AG04450 (cell line): ENCODE measurements at regions not wholly inside any gene's neighbourhood (a gene's known extent, or its start where the extent isn't known, plus 50 kb on each side); places are given as distances from the start of the nearest gene placed in this dataset.

ENCODE experiments used
- CTCF ChIA-PET: fragments of 300-600, 350-600 bp; formaldehyde crosslinking; extraction: SDS; loops from one replicate; lab custom pipeline; 2022; ENCODE audit warnings: antibody characterized with exemption, inconsistent platforms; lab: Charles Lee
- POLR2A ChIA-PET: fragments of 350-600 bp; formaldehyde crosslinking; extraction: SDS; loops from one replicate; lab custom pipeline; 2021; ENCODE audit warnings: antibody characterized with exemption, inconsistent platforms; lab: Yijun Ruan, JAX
- DNase-seq: peaks from one replicate; pipeline ENCODE4 v3.0.0-alpha.2; 2011; ENCODE audit warnings: low read depth, low spot score
- H3K27ac ChIP-seq: one replicate; pipeline ENCODE4 v1.5.1; 2012; ENCODE audit warnings: low read depth, low read length, control low read depth
- H3K27me3 ChIP-seq: one replicate; pipeline ENCODE4 v1.6.0; 2012; ENCODE audit warnings: low read length; ENCODE audit not compliant: control insufficient read depth, insufficient read depth
- H3K4me3 ChIP-seq: 2 replicates; pipeline ENCODE4 v1.5.1; 2011; ENCODE audit warnings: mild to moderate bottlenecking, low read depth, low read length, control low read depth
- H3K9me3 ChIP-seq: 2 replicates; pipeline ENCODE4 v1.5.1; 2012; ENCODE audit warnings: low read length; ENCODE audit not compliant: control insufficient read depth, insufficient read depth
- TF ChIP-seq, protein P1 (sequence below): IDR thresholded peaks from 2 replicates; pipeline ENCODE4 v1.5.1; 2011; ENCODE audit warnings: low read depth, low read length, control low read depth, inconsistent platforms

DNA sequence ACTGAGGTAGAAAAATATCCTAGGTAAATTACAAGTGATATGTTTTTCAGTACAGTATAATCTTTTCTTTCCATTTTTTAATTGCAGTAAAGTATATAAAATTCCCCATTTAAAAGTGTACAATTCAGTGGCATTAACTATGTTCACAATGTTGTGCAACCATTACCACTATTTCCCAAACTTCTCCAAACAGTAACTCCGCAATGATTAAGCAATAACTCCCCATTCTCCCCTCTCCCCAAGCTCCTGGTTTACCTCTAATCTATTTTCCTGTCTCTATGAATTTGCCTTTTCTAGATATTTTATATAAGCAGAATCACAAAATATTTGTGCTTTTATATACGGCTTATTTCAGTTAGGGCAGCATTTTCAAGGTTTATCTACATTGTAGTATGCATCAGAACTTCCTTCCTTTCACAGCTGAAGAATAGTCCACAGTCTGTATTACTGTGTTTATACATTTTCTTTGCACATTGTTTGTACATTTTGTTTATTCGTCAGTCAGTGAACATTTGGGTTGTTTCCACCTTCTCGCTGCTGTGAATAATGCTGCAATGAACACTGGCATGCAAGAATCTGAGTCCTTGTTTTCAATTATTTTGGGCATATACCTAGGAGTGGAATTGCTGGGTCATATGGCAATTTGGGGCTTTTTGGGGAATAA is 110.7 kb downstream of the RPL27A start:
- Histone ChIP-seq H3K27me3 (no peaks in the 10 kb centered on the region), H3K27ac (no peak overlapping the region), H3K9me3 (no peaks in the 10 kb centered on the region), H3K4me3 (no peak overlapping the region)
- TF ChIP-seq, protein P1, sequence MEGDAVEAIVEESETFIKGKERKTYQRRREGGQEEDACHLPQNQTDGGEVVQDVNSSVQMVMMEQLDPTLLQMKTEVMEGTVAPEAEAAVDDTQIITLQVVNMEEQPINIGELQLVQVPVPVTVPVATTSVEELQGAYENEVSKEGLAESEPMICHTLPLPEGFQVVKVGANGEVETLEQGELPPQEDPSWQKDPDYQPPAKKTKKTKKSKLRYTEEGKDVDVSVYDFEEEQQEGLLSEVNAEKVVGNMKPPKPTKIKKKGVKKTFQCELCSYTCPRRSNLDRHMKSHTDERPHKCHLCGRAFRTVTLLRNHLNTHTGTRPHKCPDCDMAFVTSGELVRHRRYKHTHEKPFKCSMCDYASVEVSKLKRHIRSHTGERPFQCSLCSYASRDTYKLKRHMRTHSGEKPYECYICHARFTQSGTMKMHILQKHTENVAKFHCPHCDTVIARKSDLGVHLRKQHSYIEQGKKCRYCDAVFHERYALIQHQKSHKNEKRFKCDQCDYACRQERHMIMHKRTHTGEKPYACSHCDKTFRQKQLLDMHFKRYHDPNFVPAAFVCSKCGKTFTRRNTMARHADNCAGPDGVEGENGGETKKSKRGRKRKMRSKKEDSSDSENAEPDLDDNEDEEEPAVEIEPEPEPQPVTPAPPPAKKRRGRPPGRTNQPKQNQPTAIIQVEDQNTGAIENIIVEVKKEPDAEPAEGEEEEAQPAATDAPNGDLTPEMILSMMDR = no peak
- CTCF ChIA-PET = no interaction called here
- POLR2A ChIA-PET = no interaction called here
- DNase-seq = no peak

DNA sequence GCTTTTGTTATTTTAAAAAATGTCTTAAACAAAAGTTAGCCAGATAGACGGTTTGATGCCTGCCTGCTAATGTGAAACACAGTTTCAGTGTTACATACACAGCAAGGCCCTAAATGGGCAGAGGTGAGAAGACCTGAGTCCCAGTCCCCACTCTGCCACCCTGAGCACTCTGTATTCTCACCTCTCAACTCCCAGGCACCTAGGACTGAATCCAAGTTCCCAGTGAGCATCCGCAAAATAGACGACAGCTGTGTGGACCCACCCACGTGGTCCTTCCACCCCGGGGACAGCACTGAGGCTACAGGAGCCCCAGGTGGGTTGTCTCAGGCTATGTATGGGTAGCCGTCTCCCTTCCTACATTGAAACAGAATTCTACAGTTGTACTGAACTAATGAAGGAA is 111.5 kb downstream of the RPL27A start:
- Histone ChIP-seq H3K9me3 (no peaks in the 10 kb centered on the region), H3K27ac (no peak overlapping the region), H3K4me3 (no peak overlapping the region), H3K27me3 (no peaks in the 10 kb centered on the region)
- CTCF ChIA-PET = no interaction called here
- POLR2A ChIA-PET = no interaction called here
- DNase-seq = no peak
- TF ChIP-seq, protein P1 = no peak

DNA sequence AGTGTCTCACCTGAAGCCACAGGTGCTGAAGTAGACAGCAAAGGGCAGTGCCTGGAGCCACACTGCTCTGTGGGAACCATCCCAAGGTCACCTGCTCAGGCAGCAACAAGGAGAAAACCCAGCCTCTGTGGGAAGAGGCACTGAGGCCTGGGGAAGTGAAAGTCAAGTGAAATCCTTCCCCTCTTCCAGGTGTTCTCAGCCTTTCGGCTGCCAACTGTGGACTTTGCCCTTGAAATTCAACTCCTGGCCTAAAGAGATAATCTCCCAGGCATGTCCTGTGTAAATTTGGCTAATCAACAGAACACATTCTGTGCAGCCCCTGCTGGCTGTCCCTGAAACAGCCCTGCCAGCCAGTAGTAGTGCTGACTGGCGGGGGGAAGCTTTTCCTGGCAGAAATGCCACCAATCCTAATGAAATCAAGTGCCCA is 112.1 kb downstream of the RPL27A start:
- CTCF ChIA-PET = no interaction called here
- Histone ChIP-seq H3K27ac (no peak overlapping the region), H3K27me3 (no peaks in the 10 kb centered on the region), H3K4me3 (no peak overlapping the region), H3K9me3 (no peaks in the 10 kb centered on the region)
- no peak for DNase-seq
- POLR2A ChIA-PET = no interaction called here
- TF ChIP-seq, protein P1 = 0 out of 2 replicates have a peak, but pooled peaks have one; percentile 11

DNA sequence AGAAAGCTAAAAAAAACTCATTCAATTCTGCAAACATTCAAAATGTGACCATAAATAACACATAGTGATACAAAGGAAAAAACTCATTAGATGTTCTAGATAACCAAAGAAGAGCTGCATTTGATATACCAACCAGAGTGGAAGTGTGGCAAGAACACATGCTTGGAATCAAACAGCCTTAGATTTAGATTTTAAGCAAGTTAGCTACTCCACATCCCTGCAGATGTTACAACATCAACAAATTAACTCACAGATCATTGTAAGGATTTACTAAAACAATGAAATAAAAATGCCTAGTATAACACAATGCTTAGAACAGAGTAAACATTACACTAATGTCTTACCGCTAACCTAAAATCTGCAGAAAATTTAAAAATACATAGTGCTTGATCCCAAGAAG is 114.0 kb upstream of the AKIP1 start:
- CTCF ChIA-PET = interaction anchor here (1.2 kb wide), 1 partner anchor 9 kb away, joined by 4 read pairs; no protein-coding TSS in a partner anchor
- POLR2A ChIA-PET = interaction anchor here (0.6 to 0.7 kb wide), 2 partner anchors 14 to 114 kb away, joined by 3 read pairs; partner anchors contain the start of gene AKIP1
- DNase-seq = no peak

DNA sequence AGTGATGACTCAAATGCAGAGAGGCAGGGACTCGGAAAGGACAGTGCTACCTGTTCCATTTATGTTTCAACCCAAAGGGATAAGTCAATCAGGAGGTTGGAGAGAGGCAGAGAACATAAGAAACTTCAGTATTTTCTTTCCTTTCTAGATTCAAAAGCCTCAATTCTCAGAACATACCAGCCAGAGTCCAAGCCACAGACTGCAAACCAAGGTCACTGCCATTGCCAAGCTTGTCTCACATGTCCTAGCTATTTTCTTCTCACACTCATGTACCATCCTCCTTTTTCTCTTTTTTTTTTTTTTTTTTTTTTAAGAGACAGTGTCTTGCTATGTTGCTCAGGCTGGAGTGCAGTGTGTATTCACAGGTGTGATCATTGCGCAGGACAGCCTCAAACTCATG is 111.7 kb upstream of the AKIP1 start:
- CTCF ChIA-PET = interaction anchor here (1.4 kb wide), 1 partner anchor 160 kb away, joined by 4 read pairs; no protein-coding TSS in a partner anchor
- H3K9me3 ChIP-seq = no peaks in the 10 kb centered on the region
- TF ChIP-seq, protein P1 = no peak
- DNase-seq = no peak
- no peak overlapping the region for H3K4me3 ChIP-seq
- H3K27me3 ChIP-seq = no peaks in the 10 kb centered on the region
- POLR2A ChIA-PET = no interaction called here
- no peak overlapping the region for H3K27ac ChIP-seq

More for the DNA sequence above, 114.0 kb upstream of the AKIP1 start:
- TF ChIP-seq, protein P1 = no peak
- no peak overlapping the region for H3K4me3 ChIP-seq
- H3K27ac ChIP-seq = no peak overlapping the region
- H3K9me3 ChIP-seq = no peaks in the 10 kb centered on the region
- H3K27me3 ChIP-seq = no peaks in the 10 kb centered on the region
